ENCODE measurements at regions not wholly inside any gene's neighbourhood (a gene's known extent, or its start where the extent isn't known, plus 50 kb on each side); places are given as distances from the start of the nearest gene placed in this dataset.

DNA sequence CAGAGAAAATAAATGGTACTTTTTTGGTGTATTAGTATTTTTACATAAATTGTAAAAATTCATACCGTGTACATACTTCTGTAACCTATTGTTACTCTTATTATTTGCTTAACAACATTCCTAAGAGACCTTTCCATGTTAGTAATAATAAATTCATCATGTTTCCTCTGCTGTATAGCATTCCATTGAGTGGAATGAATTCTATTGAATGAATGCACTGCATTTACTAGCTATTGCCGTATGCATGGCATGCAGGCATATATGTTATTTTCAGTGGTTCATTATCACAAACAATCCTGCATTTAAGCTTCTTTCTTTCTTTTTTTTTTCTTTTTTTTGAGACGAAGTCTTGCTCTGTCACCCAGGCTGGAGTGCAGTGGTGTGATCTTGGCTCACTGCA is 137.6 kb upstream of the TBX3 start:
- TF ChIP-seq, protein P1, sequence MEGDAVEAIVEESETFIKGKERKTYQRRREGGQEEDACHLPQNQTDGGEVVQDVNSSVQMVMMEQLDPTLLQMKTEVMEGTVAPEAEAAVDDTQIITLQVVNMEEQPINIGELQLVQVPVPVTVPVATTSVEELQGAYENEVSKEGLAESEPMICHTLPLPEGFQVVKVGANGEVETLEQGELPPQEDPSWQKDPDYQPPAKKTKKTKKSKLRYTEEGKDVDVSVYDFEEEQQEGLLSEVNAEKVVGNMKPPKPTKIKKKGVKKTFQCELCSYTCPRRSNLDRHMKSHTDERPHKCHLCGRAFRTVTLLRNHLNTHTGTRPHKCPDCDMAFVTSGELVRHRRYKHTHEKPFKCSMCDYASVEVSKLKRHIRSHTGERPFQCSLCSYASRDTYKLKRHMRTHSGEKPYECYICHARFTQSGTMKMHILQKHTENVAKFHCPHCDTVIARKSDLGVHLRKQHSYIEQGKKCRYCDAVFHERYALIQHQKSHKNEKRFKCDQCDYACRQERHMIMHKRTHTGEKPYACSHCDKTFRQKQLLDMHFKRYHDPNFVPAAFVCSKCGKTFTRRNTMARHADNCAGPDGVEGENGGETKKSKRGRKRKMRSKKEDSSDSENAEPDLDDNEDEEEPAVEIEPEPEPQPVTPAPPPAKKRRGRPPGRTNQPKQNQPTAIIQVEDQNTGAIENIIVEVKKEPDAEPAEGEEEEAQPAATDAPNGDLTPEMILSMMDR (conservative IDR thresholded peaks at IDR 0.05; ENCODE audit: low read length): no peak
- no peak for TF ChIP-seq EZH2phosphoT487 (IDR thresholded peaks at IDR 0.05; ENCODE audit: borderline replicate concordance)

All from Loucy (cell line).